H1 (cell line): ENCODE measurements at regions not wholly inside any gene's neighbourhood (a gene's known extent, or its start where the extent isn't known, plus 50 kb on each side); places are given as distances from the start of the nearest gene placed in this dataset.

Experiments used
- ATF3 ChIP-seq: IDR thresholded peaks from 2 replicates; pipeline ENCODE4 v1.6.1; 2011; ENCODE audit warnings: low read depth, mild to moderate bottlenecking, low read length; ENCODE audit not compliant: insufficient read depth
- BCL11A ChIP-seq, 2 experiments: IDR thresholded peaks; one replicate each; pipeline ENCODE4 v1.6.1; 2011; ENCODE audit warnings: low read depth in 2 of 2, low read length in 2 of 2, mild to moderate bottlenecking in 2 of 2
- CEBPB ChIP-seq: IDR thresholded peaks from 2 replicates; pipeline ENCODE4 v1.6.1; 2012; ENCODE audit warnings: low read depth, low read length
- CHD7 ChIP-seq: fragments of 300-600 bp; sonication (generic); IDR thresholded peaks from 2 replicates; pipeline ENCODE4 v1.7.1; 2012; ENCODE audit warnings: low read length, moderate library complexity, mild to moderate bottlenecking, inconsistent platforms; ENCODE audit not compliant: insufficient replicate concordance
- EGR1 ChIP-seq: IDR thresholded peaks from 2 replicates; pipeline ENCODE4 v1.6.1; 2011; ENCODE audit warnings: low read depth, low read length, borderline replicate concordance
- EZH2 ChIP-seq: fragments of 200-600 bp; sonication (generic); IDR thresholded peaks from 2 replicates; pipeline ENCODE4 v1.7.1; 2012; ENCODE audit warnings: low read depth, mild to moderate bottlenecking, moderate library complexity, low read length, inconsistent platforms; ENCODE audit not compliant: severe bottlenecking
- GTF2F1 ChIP-seq: IDR thresholded peaks from 2 replicates; pipeline ENCODE4 v1.6.1; 2012; ENCODE audit warnings: low read depth, low read length, improper control_type of control experiment, borderline replicate concordance
- JUND ChIP-seq: IDR thresholded peaks from 2 replicates; pipeline ENCODE4 v1.6.1; 2011; ENCODE audit warnings: mild to moderate bottlenecking, improper control_type of control experiment, low read length
- RNF2 ChIP-seq: fragments of 200-900, 300-1000 bp; sonication (generic); IDR thresholded peaks from 2 replicates; pipeline ENCODE4 v1.7.1; 2016; ENCODE audit warnings: borderline replicate concordance, low read depth, mild to moderate bottlenecking, antibody characterized with exemption, low read length; ENCODE audit not compliant: poor library complexity, severe bottlenecking; ENCODE audit errors: missing control alignments
- SRF ChIP-seq: IDR thresholded peaks from 2 replicates; pipeline ENCODE4 v1.6.1; 2011; ENCODE audit warnings: mild to moderate bottlenecking, low read depth, low read length, moderate library complexity
- TAF1 ChIP-seq: IDR thresholded peaks from 2 replicates; pipeline ENCODE4 v1.6.1; 2011; ENCODE audit warnings: mild to moderate bottlenecking, low read depth, low read length
- YY1 ChIP-seq: IDR thresholded peaks from 2 replicates; pipeline ENCODE4 v1.6.1; 2011; ENCODE audit warnings: low read depth, mild to moderate bottlenecking, low read length

- TF ChIP-seq CHD7: no peak
- TF ChIP-seq GTF2F1: no peak
- no peak for TF ChIP-seq YY1
- TF ChIP-seq RNF2: no peak
- no peak for TF ChIP-seq EZH2
- TF ChIP-seq EGR1: no peak
- no peak for TF ChIP-seq ATF3
- TF ChIP-seq TAF1: no peak
- no peak for TF ChIP-seq JUND
- no peak for TF ChIP-seq CEBPB
- TF ChIP-seq BCL11A (IDR thresholded peaks at IDR 0.05; ENCODE audit: low read depth in 2 of 2, low read length in 2 of 2): no peak
- TF ChIP-seq SRF: no peak
Observed at GRCh38 chr3:145370870-145371269, 790.1 kb downstream of the PLOD2 start (continued).
